ENCODE measurements at regions not wholly inside any gene's neighbourhood (a gene's known extent, or its start where the extent isn't known, plus 50 kb on each side); places are given as distances from the start of the nearest gene placed in this dataset.

DNA sequence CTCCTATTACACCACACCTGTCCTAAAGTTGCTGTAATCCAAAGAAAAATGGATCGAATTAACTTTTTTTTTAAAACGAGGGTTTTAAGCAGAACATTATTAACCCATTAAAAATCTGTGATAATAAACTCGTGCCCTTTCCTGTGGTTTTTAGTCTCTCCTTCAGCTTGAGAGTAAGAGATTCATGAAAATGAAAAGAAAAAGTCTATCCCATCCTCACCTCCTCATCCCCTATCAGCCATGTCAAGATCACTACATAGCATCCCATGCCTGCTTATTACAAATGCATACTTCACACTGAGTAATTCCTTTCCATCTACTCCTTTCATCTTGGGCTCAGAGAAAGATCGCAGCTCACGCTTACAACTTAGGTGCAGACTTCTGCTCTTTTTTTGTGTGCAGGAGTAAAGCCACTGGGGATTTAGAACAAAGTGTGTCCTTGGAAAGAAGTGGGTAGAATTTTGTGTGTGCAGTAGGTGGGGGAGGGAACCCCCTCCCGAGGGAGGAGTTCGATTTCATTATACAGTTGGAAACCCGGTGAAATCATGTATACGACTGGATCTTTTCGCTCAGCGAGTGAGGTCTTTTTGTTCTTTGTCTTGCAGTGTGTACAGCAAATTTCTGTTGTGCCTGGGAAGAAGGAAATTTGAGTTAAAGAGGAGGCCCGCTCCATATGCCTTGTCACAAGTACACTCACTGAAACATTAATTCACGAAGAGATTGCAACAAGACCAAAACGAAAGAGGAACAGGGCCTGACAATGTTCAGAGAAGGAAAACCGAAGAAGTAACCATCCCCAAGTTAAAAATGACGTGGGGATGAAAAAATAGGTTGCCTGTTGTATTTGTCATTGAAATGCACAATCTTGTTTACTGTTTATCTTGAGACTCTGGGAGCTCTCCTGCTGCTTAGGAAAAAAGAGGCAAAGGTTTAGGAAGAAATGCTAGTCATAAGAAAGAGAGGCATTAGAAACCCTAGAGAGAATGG lies 146.5 kb upstream of the ZNF217 start:
- no peak for TF ChIP-seq REST (IDR thresholded peaks at IDR 0.05; ENCODE audit: low read depth)
- no peak for TF ChIP-seq TCF12 (IDR thresholded peaks at IDR 0.05; ENCODE audit: low read depth)
- TF ChIP-seq ZBTB7A (IDR thresholded peaks at IDR 0.05; ENCODE audit: low read depth) = no peak
- no peak for TF ChIP-seq MAX (IDR thresholded peaks at IDR 0.05)
- TF ChIP-seq TAF1 (IDR thresholded peaks at IDR 0.05; ENCODE audit: low read depth) = no peak
- TF ChIP-seq EP300 (IDR thresholded peaks at IDR 0.05; ENCODE audit: borderline replicate concordance) = no peak
- TF ChIP-seq CREB1 (IDR thresholded peaks at IDR 0.05; ENCODE audit: low read depth) = no peak
- TF ChIP-seq YY1 (IDR thresholded peaks at IDR 0.05; ENCODE audit: low read depth) = no peak
- no peak for TF ChIP-seq FOXM1 (IDR thresholded peaks at IDR 0.05; ENCODE audit: borderline replicate concordance, low read depth)
- TF ChIP-seq TEAD4 (IDR thresholded peaks at IDR 0.05) = no peak
- no peak for TF ChIP-seq EGR1 (IDR thresholded peaks at IDR 0.05)
- no peak for TF ChIP-seq CEBPB (IDR thresholded peaks at IDR 0.05)
- TF ChIP-seq RAD21 (IDR thresholded peaks at IDR 0.05; ENCODE audit: low read depth) = no peak
- TF ChIP-seq NFIC (IDR thresholded peaks at IDR 0.05) = no peak
- no peak for TF ChIP-seq USF1 (IDR thresholded peaks at IDR 0.05)

DNA sequence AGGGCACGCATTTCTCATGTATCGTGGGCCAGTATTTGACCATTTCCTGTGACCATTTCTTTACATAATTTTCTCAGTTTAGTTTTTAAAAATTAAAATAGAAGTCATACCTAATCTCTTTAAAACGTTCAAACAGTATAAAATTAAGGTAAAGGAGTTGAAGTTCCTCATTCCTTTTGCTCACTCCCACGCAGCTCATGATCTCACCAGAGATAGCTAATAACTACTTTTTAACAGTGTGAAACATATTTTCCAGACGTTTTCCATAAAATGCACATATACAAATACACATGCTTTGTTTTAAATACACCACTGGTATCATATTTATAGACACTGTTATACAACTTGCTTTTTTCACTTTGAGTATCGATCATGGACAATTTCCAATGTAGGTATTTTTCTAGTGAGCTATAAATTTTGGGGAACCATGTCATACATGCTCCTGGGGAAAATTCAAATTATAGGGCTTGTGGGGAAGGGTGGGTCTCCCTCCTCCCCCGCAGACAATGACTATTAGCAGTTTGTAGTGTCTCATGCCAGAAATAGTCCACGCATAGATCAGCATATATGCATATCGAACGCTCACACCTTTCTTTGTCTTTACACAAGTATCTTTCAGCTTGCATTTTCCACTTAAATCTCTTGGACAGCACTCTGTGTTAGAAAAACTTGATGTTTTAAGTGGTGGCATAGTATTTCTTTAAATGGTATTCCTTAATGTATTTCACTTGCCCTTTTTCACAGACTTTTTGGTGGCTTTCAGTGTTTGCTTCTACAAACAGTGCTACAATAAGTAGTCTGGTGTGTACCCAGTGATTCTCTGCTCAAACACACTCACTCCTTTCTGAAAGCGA lies 145.5 kb upstream of the ZNF217 start:
- TF ChIP-seq USF1 (IDR thresholded peaks at IDR 0.05) (no peak), EGR1 (IDR thresholded peaks at IDR 0.05) (peak; percentile 65)

- TF ChIP-seq CEBPB (IDR thresholded peaks at IDR 0.05) (peak; percentile 23; the same call in 1 of the 2 replicates), REST (IDR thresholded peaks at IDR 0.05; ENCODE audit: low read depth) (no peak), YY1 (IDR thresholded peaks at IDR 0.05; ENCODE audit: low read depth) (0 out of 2 replicates have a peak, but pooled peaks have one; percentile 53), TEAD4 (IDR thresholded peaks at IDR 0.05) (peak; percentile 44; the same call in 1 of the 2 replicates), RAD21 (IDR thresholded peaks at IDR 0.05; ENCODE audit: low read depth) (peak; percentile 22), USF1 (IDR thresholded peaks at IDR 0.05) (no peak), EGR1 (IDR thresholded peaks at IDR 0.05) (no peak; the same call in 1 of the 2 replicates), ZBTB7A (IDR thresholded peaks at IDR 0.05; ENCODE audit: low read depth) (no peak), TAF1 (IDR thresholded peaks at IDR 0.05; ENCODE audit: low read depth) (peak; percentile 53; the same call in 1 of the 2 replicates), CREB1 (IDR thresholded peaks at IDR 0.05; ENCODE audit: low read depth) (no peak), MAX (IDR thresholded peaks at IDR 0.05) (peak; percentile 81), EP300 (IDR thresholded peaks at IDR 0.05; ENCODE audit: borderline replicate concordance) (no peak), FOXM1 (IDR thresholded peaks at IDR 0.05; ENCODE audit: borderline replicate concordance, low read depth) (no peak)
Observed at GRCh38 chr20:53738039-53738944, 144.7 kb upstream of the ZNF217 start.

All from Ishikawa (cell line).